GM21447 (cell line): ENCODE measurements at regions not wholly inside any gene's neighbourhood (a gene's known extent, or its start where the extent isn't known, plus 50 kb on each side); places are given as distances from the start of the nearest gene placed in this dataset.
A peak's percentile ranks its signal among the peaks of the same experiment; 100 is the strongest.
"Not testable (repeated sequence)": the region's sequence is repeated elsewhere in the genome, so short reads cannot be mapped to it uniquely, and the experiment has no call there.

Source experiments
- ATAC-seq: cut with Tn5 transposase; IDR thresholded peaks from one replicate; pipeline ENCODE4 v1.9.1; 2021; ENCODE audit not compliant: unreplicated experiment

DNA sequence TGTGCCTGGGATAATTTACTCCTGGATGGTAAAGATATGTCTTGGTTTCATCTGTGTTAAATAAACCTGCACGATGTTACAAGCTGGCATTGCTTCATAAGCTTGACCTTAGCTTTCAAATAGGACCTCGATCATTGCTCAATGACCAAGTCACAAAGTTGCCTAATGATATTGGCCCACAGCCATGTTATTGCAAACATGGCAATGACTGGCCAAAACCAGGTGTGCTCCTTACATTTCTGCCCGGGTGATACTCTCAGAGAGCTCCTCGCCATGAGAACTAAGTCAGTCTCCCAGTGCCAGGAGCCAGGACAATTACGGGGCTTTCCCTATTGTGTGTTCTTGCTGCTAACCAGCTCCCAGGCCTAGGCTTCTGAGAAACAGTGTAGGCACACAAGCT is 72.5 kb upstream of the CYP1B1 start:
- no peak for ATAC-seq

DNA sequence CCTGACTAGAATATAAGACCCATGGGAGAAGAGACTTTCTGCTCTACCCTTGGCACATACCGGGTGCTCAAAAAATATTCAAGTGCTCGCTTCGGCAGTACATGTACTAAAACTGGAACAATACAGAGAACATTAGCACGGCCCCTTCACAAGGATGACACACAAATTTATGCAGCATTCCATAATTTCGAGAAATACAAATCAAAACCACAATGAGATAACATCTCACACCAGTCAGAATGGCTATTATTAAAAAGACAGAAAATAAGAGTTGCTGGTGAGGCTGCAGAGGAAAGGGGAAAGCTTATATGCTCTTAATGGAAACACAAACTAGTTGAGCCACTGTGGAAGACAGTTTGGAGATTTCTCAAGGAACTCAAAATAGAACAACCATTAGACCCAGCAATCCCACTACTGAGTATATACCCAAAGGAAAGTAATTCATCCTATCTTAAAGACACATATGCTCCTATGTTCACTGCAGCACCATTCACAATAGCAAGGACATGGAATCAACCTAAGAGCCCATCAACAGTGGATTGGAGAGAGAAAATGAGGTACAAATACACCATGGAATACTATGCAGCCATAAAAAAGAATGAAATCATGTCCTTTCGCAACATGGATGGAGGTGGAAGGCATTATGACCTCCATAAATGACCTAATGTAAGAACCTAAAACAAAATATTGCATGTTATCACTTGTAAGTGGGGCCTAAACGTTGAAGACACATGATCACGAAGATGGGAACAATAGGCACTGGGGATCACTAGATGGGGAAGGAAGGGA is 71.6 kb upstream of the CYP1B1 start:
- ATAC-seq, result no peak

DNA sequence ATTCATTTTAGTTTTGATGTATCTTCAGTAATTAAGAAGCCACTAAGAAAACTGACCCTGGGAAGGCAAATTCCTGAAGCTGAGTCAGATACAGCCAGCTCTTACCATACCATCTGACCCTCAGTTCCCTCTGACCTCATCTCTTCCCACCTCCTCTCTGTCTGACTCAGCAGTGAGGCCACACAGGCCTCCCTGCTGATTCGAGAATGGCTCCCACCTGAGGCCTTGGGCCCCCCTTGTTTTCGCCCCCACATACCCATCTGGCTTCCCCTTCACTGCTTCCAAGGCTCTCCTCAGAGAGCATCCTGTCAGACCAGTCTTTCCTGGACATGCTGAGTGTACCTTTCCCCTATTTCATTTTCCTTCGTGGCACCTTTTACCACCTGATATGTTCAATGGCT is 71.0 kb upstream of the CYP1B1 start:
- ATAC-seq, result peak; percentile 89

DNA sequence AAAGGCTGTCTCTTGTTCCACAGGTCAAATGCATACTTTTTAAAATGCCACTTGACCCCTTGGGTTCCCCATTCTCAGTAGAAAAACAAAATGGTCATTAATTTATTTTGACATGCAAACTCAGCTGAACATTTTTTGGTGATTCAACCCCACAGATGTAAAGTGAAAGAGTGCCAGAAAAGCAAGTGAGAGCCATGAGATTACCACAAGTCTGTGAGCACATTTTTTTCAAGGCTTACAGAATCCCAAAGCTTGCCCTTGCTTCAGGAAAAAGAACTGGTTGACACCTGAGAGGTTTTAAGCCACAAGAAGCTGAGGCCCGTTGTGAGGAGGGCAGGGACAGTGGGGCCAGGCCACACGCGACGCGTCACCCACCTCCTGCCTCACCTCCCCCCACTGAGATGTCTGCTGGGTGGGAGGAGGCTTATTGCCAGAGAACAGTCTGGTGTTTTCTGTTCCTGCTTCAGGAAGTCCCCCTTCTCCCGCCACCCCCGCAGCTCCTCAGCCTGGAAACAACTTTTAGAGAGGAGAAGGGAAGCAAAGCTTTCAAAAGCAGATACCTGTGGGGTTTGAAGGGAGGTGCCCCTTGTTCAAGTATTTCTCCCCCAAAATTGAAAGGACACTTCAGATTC is 70.4 kb upstream of the CYP1B1 start:
- peak; percentile 58 for ATAC-seq

DNA sequence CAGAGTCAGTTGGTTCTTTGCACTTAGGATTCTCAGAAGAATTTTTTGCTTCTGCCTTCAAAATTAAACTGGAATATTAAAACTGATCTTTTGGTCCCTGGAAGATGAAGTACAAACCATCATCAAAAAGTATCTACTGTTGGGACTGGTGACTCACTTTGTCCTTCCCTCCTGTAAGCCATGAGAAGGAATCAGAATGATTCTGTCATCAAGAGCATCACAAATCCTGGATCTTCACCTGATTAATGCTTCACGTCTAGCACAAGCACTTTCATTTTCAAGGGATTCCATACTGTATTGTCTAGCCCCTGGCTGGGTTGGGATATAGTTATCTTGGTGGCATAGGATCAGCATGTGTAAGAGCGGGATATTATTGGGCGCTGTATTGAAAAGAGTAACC is 69.3 kb upstream of the CYP1B1 start:
- ATAC-seq, result no peak

DNA sequence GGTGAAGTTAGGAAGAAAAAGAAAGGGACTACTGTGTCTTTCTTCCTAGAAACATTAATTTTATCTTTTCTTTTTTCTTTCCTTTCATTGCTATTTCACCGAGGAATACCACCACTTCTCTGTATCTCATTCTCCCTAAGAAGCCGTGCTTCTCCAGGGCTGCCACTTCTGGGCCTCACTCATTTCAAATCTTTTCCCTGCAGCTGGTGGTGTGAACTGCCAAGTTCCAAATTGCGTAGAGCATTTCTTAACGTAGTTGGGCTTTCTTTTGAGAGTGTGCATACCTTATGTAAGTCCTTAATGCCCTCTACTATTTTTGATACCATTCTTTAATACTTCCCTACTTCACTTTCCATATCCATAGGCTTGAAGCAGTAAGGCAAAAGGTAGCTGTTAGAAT is 66.7 kb upstream of the CYP1B1 start:
- no peak for ATAC-seq

DNA sequence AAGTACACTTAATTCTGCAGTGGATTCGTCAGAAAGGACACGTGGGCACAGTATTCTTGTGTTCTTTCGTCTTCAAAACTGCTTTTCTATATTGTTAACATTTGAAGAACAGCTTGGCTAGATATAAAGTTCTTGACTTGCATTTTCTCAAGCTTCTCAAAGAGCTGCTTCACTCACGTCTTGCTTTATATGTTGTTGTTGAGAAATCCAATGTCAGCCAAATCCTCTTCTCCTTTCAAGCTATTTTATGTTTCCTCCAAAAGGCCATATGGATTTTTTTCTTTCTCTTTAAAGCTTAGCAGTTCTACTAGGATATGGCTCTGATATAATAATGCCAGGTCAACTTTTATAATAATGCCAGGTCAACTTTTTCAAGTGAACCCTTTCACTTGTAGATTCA is 65.5 kb upstream of the CYP1B1 start:
- ATAC-seq, result no peak

DNA sequence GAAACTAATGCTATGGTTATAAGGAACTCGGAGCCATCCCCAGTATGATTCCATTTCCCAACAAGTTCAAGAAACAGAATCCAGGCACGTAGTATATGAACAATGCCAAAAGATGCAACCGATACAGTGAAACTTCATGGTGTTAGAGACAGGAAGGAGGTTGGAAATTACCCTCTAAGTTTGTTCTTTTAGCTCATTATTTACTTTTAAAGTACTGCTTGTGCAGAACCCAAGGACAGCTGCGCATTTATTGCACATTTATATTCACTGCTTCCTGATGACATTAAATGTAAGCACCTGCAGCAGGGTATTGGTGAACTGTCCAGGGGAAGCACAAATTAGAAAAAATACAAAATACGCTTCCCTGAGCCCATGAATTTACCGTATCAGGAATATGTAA is 63.0 kb upstream of the CYP1B1 start:
- no peak for ATAC-seq

DNA sequence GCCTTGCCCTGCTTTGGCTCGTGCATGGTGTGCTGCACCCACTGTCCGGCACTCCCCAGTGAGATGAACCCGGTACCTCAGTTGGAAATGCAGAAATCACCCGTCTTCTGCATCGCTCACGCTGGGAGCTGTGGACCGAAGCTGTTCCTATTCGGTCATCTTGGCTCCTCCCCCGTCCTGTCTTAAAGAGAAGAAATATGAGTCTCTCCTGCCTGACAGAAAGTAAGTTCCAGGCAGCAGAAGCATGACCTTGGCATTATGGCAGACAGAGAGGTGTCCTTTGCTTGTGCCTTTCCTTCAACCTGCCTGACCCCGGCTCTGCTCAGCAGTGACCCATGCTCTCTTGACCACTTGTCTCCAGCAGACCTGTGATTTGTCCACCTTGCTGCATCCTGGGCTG is 62.5 kb upstream of the CYP1B1 start:
- ATAC-seq, result no peak

DNA sequence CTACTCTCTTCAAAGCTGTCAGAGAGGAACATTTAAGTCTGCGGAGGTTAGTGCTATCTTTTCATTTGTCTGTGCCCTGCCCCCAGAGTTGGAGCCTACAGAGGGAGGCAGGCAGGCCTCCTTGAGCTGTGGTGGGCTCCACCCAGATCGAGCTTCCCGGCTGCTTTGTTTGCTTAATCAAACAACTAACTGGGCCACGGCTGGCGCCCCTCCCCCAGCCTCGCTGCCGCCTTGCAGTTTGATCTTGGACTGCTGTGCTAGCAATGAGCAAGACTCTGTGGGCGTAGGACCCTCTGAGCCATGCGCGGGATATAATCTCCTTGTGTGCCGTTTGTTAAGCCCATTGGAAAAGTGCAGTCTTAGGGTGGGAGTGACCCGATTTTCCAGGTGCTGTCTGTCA is 62.0 kb upstream of the CYP1B1 start:
- not testable (repeated sequence) for ATAC-seq

DNA sequence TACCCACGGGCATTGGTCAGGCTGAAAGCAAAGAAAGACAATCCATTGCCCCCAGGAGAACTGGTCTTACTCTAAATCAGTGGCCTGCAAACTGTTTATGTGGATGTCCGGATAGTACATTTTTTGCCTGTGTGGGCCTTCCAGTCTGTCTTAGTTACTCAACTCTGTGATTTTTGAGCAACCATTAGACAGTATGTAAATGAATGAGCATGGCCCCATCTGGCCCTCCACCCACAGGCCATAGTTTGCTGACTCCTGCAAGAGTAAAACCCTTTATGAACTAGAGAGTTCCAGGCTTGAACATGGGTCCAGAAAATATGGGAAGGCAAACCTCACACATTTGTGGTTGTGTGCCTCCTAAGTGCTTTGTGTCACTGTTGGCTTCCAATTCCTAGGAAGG is 55.7 kb upstream of the CYP1B1 start:
- no peak for ATAC-seq

DNA sequence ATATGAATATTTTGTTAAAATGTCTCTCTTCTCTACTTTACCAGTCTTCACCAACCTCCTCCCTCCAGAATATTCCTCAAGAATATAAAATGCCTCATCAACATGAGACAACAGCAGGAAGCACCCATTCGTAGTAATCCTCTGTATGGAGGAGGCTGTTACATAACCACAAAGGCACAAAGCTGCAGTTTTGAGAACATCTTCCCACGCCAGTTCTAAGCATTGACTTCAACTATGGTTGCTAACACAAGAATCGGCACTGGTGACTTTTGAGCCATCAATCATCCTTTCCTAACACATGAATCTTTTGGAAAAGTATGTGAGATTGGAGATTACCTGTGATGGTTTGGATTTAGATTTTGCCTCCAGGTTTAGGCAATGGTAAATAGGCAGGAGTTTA is 54.9 kb upstream of the CYP1B1 start:
- no peak for ATAC-seq

DNA sequence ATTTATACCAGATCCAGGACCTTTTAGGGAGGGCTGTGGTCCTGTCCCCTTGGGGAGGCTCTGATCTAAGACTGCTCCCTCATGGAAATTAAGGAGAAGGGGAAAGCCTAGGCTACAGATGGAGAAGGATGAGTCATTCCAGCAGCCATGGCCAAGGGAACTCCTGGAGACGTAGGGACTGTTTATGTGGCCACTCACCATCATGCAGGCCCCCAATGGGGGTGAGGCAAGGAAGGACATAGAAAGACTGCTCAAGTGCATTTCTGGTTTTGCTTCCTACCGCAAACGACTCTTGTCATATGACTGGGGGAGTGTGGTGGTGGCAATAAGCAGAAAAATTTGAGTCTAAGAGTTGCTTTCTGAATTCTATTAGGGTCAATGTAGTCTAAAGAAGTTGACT is 54.0 kb upstream of the CYP1B1 start:
- ATAC-seq, result no peak

DNA sequence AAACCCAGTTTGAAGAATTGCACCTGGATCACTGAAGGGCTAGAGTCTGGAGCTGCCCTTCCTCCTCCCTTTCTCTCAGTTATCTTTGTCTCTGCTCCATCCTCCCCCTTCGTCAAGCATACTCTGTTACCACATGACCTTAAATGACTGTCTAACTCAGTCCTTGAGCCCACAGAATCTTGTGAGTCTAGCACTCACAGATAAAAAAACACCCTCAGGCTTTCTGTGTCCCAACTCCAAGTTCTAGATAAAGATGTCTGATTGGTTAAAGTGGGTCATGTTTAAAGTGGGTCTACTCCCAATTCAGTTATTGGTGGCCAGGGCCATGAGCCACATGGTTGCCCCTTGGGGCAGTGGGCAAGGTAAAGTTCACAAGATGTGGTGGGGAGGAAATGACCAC is 53.5 kb upstream of the CYP1B1 start:
- ATAC-seq, result no peak

DNA sequence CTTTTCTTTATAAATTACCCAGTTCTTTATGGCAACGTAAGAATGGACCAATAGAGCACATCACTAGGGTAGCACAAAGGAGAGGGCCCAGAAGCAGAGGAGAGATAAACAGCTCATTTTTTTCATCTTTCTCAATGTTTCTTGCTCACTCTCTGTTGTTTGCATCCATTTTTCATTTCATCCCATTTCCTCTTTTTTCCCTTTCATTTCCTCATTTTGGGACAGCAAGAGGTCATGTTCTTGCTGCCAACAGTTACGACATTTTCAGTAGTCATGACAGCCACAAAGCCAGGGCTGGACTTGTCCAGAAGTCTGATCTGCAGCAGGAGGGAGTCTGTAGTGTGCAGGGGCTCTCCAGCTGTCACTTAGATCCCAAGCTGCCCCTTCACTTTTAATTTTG is 52.7 kb upstream of the CYP1B1 start:
- no peak for ATAC-seq

DNA sequence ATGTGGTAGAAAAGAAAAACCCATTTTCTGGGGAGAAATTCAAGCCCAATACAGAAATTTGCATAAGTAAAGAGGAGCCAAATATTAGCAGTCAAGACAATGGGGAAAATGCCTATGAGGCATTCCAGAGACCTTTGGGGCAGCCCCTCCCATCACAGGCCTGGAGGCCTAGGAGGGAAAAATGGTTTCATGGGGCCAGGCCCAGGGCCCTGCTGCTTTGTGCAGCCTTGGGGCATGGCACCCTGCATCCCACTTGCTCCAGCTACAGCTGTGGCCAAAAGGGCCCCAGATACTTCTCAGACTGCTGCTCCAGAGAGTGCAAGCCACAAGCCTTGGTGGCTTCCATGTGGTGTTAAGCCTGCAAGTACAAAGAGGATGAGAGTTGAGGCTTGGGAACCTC is 51.3 kb upstream of the CYP1B1 start:
- ATAC-seq, result no peak

DNA sequence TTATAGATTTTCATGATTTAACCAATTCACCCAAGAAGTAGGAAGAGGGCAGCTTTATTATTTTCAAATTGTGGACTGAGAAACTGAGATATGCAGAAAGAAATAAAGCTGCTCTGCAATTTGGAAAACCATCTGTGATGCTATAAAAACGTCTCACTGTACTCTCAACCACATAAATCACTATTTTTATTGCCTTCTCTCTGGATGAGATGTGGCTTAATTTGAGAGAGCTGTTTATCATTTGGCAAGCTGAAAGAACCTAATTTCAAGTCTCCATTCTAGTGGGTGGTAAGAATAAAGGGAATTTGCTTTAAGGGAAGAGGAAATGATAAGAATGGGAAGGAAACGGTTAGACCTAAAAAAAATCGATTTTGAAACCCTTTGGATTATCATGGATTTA is 49.9 kb upstream of the CYP1B1 start:
- ATAC-seq, result no peak
